Posterior vena cava (tissue), 2 donors: ENCODE measurements at regions not wholly inside any gene's neighbourhood (a gene's known extent, or its start where the extent isn't known, plus 50 kb on each side); places are given as distances from the start of the nearest gene placed in this dataset.
A peak's percentile ranks its signal among the peaks of the same experiment; 100 is the strongest.

Experiments
- DNase-seq: peaks from one replicate; pipeline ENCODE4 v3.0.0-alpha.2; 2020; ENCODE audit warnings: low spot score
- intact Hi-C, 2 donors: fragments of 100-400 bp; cut with DNase I; formaldehyde crosslinking; loops; one replicate each; pipeline versions ENCODE4 v1.14.1 to v1.14.2; 2022 to 2023
- donor health status: DM: yes; HTN: yes; CAD: no.
- donor health status: DM: yes; HTN: yes; CAD: no.

DNA sequence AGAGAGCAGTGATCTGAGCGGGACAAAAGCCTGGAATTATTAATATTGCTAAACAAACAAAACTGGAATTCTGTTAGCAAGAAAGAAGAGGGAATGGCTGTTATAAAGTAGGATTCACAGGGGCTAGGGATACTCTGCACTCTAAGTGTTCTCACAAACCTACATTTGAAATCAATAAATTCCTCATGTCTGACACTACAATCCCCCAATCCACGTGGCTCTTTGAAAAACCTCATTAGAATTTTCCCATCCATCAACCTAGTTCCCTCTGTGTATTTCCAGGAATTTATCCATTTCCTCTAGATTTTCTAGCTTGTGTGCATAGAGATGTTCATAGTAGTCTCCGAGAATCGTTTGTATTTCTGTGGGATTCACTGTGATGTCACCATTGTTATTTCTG, 307.5 kb downstream of the RBM26 start:
- intact Hi-C loops = no loop called here
- no peak for DNase-seq

DNA sequence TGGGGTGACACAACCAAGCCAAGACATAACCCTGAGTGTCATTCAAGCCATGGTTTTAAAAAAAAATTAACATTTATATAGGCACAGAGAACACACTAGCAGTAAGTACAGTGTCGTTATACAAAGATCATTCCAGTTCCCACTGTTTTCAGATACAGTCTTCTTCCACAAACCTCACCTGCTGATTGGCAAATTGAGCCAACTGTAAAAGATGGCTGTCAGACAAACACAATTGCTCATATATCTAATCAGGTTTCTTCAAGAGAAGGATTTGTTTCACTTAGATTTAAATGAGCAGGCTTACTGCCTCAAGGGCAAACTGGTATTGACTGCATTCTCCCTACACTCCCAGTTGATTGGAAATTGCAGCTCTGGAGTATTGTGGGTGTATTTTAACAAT, 308.9 kb downstream of the RBM26 start:
- no peak for DNase-seq
- intact Hi-C loops = no loop called here

GRCh38 chr13:79096099-79096498, 310.0 kb downstream of the RBM26 start:
- intact Hi-C loops = no loop called here

DNA sequence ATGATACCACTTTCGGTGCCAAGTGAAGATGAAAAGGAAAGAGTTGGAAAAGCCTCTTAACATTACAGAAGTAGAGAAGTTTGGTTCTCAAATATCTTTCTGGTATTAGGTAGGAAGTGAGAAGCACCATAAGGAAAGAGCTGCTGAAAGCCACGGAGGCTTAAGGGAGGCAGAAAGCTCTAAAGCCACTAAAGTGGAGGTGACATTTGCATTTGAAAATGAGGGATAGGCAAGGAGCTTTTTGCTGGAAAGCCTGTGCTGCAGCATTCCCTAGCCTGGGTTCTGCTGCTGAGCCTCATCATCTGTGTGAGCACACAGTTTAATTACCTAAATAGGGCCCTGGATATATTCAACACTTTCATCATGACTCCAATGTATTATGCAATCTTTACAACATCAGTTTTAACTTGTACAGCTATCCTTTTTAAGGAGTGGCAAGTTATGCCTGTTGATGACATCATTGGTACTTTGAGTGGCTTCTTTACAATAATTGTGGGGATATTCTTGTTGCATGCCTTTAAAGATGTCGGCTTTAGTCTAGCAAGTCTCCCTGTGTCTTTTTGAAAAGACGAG, 315.4 kb downstream of the RBM26 start:
- intact Hi-C loops = no loop called here

More at GRCh38 chr13:79096099-79096498, 310.0 kb downstream of the RBM26 start:
- peak; percentile 60 for DNase-seq

DNA sequence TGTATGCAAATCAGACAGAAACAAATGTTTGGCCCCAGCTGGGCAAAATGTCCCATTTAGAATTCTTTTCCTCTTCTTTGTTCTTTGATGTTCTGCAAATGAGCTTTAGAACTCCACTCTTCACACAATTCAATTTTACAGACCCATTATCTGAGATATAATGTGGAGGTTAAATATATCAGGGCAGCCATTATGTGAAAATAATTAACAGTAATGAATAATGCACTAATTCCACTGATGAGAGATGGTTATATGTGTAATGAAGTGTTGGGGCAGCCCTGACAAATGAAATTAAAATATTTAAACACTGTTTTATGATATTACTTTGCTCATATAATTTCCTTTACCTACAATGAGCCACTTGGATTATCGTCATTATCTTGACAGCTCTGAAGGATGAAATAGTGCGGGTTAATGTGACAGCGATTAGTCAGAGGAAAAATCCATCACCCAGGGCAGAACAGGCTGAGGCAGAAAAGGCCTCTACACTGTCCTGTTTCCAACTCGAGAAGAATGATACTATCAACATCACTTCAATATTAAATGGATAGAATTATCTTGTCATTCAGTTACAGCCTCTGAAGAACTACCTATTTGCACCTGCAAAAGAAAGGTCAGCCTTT, 321.1 kb downstream of the RBM26 start:
- DNase-seq = no peak
- intact Hi-C loops = no loop called here

More for the DNA sequence above, 315.4 kb downstream of the RBM26 start:
- DNase-seq = no peak

DNA sequence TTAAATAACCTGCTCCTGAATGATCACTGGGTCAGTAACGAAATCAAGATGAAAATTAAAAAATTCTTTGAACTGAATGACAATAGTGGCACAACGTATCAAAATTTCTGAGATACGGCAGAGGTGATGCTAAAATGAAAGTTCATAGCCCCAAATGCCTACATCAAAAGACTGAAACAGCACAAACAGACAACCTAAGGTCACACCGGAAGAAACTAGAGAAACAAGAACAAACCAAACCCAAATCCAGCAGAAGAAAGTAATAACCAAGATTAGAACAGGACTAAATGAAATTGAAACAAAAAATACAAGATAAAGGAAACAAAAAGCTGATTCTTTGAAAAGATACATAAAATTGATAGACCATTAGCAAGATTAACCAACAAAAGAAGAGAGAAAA, 324.1 kb downstream of the RBM26 start:
- intact Hi-C loops = no loop called here
- no peak for DNase-seq

DNA sequence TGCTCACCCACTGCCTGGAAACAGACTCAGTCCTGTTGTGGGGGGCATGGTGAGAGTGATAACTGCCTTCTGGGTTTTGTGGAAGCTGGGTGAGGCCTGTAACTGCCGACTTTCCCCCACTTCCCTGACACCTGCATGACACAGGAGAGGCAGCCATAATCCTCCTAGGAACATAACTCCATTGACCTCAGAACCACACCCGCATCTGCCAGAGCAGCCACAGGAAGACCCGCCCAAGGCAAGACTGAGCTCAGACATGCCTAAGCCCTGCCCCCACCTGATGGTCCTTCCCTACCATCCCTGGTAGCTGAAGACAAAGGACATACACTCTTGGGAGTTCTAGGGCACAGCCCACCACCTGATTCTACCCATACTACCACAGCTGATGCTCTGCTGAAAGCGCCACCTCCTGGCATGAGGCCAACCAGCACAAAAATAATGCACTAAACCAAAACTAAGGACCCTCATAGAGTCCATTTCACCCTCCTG, 326.7 kb downstream of the RBM26 start:
- DNase-seq = no peak
- intact Hi-C loops = no loop called here

- intact Hi-C loops = no loop called here
These were observed 330.4 kb downstream of the RBM26 start for GRCh38 chr13:79075703-79076102.

DNA sequence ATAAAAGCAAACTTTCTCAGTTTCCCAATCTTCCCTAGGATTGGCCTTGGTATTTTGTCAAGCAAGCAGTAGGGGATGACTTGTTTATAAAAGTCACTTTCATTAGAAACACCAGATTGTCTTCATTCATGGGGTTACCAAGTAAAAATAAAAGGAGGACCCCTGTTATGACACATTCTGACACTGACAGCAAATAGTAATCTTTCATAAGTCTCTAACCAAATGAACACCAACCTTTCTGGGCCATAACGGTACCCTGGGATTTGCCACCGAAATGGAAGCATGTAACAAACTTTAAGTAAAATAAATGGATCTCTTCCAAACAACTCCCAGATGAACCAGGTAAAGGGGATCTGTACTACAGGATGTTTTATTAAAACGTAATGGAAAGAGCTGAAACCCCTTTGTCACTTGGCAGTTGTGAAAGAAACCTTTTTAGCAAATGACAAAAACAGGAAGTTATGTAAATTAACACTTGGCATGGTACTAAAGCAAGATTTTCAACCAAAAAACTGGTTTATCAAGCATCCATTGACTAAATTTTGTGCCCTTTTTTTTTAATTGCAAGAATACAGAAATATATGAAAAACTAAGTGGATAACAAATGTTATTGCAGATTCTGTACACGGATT, 335.6 kb downstream of the RBM26 start:
- intact Hi-C loops = no loop called here
- DNase-seq = no peak

More at GRCh38 chr13:79075703-79076102, 330.4 kb downstream of the RBM26 start:
- no peak for DNase-seq

DNA sequence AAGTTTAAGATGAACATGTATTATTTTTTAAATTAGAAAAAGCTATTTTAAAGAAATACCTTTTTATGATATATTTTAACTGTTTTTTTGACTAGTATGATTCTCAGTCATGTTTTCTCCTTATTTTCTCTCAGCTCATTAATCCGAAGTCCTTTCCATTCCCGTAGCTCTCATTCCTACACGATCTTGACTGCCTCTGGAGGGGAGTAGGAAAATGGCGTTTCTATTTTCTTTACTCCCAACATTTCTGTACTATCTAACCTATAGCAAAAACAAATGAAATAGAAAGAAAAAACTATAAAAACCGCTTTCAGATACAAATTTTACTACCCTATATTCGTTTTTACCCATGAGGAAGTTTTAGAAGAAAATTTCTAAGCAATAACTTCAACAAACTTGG, 343.8 kb downstream of the RBM26 start:
- no peak for DNase-seq
- intact Hi-C loops = no loop called here

DNA sequence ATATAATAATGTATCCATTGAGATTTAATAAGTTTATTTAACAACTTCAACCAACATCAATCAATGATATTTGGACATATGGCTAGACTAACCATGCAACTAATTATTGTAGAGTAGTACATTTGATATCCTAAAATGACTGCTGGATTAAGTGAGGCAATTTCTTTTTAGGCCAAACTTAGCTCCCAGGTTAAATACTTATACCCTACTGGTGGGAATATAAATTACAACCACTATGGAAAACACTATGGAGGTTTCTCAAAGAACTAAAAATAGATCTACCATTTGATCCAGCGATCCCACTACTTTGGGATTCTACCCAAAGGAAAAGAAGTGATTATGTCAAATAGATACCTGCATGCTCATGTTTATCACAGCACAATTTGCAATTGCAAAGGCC, 345.8 kb downstream of the RBM26 start:
- intact Hi-C loops = no loop called here
- DNase-seq = no peak

DNA sequence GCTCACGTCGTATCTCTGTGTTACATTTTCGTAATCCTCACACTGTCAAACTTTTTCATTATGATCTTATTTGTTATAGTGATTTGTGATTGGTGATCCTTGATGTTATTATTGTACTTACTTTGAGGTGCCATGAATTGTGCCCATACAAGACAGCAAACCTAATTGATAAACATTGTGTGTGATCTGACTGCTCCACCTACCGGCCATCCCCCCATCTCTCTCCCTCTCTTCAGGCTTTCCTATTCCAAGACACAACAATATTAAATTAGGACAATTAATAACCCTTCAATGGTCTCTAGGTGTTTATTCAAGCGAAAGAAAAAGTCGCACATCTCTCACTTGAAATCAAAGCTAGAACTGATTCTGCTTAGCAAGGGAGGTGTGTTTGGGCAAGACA, 349.3 kb downstream of the RBM26 start:
- DNase-seq = no peak
- intact Hi-C loops = no loop called here

DNA sequence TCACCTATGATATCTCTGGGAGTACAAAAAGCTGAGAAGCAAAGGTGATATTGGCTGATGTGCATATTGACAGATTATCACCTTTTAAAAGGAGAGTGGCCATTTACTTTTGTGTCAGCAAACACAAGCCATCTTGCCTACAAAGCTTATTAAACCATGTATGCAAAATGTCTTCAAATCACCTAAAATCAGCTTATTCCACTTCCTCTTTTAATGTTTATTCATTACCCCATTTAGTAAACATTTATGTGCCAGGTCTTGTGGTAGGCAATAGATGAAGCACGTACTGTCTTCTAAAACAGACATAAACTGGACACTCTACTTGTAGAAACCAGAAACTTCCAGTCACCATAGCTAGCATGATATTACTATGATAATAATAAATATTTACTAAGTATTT, 354.6 kb downstream of the RBM26 start:
- DNase-seq = no peak
- intact Hi-C loops = no loop called here

DNA sequence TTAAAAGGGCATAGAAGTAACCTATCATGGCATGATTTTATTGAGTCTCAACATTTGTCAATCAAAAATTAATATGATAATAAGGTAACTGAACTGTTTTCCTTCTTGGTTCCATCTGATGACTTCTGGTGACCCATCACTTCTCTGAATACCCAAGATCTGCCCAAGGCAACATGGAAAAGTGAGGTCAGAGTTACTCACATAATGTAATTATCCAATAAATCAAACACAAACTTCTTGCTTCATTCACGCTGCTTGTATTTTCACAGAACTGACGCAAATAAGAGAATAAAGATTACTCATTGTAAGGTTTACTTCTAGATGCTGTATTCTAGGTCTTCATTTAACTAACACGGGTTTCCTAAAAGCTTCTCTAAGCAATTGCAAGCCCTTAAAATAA, 361.6 kb downstream of the RBM26 start:
- no peak for DNase-seq
- intact Hi-C loops = no loop called here

- intact Hi-C loops = no loop called here
- no peak for DNase-seq
These were observed 362.8 kb downstream of the RBM26 start for GRCh38 chr13:79043208-79043607.

DNA sequence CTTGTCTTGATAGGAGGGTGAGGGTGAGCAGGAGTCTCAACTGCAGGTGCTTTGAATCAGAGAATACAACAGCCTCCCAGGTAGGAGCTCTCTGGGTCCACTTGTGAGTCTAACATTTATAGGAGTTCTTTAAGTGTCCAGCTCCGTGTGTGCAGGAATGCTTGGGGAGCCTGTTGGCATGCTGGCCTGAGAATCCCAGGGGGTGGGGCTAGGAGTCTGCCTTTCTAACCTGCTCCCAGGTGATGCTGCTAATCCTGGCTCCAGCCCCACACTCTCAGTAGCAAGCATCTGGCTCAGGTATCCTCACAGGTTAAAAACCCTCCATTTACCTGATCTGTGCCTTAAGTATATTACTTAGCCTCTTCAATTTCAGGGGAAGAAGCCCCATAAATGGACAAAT, 368.9 kb downstream of the RBM26 start:
- no peak for DNase-seq
- intact Hi-C loops = no loop called here

DNA sequence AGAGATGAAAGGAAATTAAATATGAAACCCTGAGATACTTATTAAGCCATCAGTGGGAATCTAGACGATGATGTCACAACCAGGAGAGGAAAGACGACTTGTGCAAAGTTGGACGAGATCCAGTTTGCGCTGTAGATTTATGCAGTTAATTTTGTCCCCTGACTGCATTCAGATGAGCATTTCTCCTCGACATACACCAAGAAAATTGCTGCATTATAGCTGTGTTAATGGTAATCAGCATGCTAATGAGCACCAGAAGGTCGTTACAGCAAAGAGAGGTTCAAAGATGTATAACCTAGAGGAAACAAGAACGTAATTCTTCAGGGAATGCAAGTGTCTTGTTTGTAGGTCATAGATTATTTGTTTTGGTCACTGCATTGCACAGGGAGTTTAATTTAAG, 371.7 kb downstream of the RBM26 start:
- DNase-seq = no peak
- intact Hi-C loops = no loop called here

DNA sequence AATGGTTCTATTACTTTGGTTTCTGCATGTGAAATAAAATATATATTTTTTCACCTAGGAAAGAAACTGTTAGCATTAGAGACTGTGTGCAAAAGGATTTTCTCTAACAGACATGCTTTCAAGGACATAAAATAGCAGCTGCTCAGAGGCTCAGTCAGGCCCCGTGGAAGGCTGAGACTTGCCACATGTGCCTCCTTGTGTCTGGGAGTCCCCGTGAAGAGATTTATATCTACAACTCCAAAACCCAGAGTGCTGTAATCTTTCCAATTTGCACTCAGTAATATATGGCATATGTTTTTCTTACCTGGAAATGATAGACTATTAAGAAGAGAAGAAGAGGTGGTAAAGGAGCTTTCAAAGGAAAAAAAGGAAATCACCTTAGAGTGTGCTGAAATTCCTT, 371.6 kb upstream of the OBI1 start:
- no peak for DNase-seq
- intact Hi-C loops = no loop called here

DNA sequence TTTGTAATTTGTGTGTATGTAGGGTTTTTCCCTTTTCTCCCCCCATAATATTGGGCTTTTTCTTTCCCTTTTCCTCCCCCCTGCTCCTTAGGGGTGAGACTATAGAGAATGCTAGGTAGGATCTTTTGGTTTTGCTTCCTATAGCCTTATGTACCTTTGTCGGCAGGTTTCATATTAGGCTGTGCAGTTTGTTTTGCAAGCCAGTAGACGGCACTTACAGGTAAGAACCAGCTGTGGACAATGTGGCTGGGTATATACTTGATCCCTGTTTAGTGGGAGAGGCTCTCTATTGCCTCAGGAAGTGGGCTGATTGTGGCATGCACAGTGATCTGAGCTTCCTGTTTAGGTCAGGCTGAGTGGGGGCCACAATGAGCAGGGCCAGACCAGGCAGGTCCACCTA, 359.2 kb upstream of the OBI1 start:
- intact Hi-C loops = no loop called here
- DNase-seq = no peak

DNA sequence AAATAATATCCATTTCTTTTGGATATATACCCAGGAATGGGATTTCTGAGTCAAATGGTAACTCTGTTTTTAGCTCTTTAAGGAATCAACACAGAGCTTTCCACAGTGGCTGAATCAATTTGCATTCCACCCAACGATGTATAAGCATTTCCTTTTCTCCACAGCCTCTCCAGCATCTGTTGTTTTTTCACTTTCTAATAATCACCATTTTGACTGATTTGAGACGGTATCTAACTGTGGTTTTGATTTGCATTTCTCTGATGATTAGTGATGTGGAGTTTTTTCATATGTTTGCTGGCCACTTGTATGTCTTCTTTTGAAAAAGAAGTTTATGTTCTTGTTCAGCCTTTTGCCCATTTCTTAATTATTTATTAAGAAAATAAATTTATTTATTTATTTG, 352.2 kb upstream of the OBI1 start:
- intact Hi-C loops = no loop called here
- no peak for DNase-seq
